NCI-H82 (cell line): ENCODE measurements at regions not wholly inside any gene's neighbourhood (a gene's known extent, or its start where the extent isn't known, plus 50 kb on each side); places are given as distances from the start of the nearest gene placed in this dataset.

ENCODE experiments used
- DNase-seq: peaks from one replicate; lab custom pipeline; 2025; lab: John Stamatoyannopoulos, UW

- no peak for DNase-seq
Measured at GRCh38 chr5:136811086-136811485, 445.7 kb upstream of the TRPC7 start.

DNA sequence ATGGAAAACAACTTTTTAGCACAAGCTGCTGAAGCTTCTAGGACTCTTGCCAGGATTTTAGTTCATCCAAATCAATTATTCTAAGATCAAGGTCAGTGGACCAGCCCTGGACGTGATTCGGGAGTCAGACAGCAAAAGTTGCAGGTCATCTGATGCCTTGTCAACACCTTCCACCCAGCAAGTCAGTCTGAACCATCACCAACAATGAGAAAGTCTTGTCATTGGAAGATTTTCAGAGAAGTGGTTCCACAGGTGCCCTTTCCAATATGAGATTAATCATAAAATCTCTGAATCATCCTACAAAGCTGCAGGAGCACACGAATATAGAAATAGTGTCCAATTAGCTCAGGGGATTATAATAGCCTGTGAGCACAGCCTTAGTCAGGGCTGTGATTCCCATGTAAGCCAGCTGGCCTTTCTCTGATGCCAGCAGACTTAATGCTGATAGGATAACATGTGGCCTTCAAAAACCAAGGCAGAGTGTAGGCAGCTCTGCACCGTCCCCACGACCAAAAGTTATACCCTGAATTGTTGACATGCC lies 445.0 kb upstream of the TRPC7 start:
- peak; percentile 82 for DNase-seq

DNA sequence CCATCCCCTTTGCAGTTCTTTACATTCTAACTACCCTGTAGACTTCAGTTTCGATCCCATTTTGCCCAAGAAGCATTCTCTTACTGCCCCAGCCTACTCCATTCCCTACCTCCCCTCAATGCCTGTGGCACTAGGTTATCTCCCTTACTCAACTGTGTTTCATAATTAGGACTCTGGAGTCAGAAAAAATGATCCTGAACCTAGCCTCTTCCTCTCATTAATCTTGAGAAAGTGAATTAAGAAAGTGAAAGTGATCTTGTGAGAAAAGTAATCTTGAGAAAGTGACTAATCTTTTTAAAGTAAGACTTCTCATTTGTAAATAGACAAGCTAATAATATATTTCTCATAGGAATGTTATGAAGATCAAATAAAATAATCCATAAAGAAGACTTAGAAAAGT lies 444.0 kb upstream of the TRPC7 start:
- no peak for DNase-seq

- peak; percentile 67 for DNase-seq
Measured at GRCh38 chr5:136808756-136809155, 443.4 kb upstream of the TRPC7 start.

- no peak for DNase-seq
Measured at GRCh38 chr5:136805466-136805865, 440.1 kb upstream of the TRPC7 start.

DNA sequence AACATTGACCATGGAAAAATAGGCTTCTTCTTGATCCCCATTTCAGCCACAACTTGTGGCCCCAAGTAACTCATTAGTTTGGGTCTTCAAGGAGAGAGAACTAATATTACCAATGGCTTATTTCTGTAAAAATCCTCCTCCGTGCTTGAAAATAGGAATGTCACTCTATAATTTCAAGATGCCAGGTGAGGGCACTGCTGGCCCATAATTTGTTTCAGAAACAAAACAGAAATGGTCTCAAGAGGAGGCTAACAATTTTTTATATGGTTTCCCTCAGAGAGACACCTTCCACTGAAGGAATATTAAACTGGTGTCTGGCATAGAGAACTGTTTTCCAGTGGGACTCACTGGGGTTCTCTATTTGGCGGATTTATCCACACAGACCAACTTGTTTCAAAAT lies 437.0 kb upstream of the TRPC7 start:
- DNase-seq, result peak; percentile 15

DNA sequence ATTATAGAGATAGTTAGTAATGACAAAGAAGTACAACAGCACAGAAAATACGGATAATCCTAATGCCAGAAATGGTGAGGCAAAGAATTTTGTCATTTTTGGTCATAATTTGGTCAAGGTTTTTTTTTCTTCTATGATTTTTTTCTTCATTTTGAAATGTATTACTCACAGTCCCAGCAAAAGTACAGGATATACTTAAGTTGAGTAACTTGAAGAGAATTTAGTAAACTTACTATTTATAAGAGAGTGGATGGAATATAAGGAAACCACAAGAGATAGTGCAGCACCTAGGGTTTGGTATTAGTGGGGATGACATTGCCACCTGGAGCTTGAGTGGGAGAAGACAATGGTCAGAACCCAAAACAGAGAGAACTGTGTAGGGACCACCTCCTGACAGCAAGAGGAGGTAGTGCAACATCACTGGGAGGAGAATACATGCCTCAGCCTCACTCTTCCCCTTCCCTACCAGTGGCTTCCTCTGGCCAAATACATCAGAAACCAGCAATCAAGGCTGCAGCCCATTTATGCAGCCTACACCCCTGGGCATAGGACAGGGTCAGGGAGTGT lies 434.5 kb upstream of the TRPC7 start:
- DNase-seq, result no peak

DNA sequence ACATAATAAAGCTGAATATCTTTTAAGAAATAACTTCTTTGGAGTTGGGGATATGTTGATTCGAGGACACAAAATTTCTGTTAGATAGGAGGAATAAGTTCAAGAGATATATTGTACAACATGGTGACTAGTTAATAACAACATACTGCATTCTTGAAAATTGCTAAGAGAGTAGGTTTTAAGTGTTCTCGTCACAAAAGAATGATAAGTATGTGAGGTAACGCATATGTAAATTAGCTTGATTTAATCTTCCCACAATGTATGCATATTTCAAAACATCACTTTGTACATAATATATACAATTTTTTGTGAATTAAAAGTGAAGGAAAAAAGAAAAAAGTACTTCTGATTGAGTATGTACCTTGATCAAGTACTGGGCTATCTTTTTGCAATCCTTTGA lies 428.0 kb upstream of the TRPC7 start:
- DNase-seq, result no peak

- DNase-seq, result no peak
Measured at GRCh38 chr5:136781464-136781863, 416.1 kb upstream of the TRPC7 start.

DNA sequence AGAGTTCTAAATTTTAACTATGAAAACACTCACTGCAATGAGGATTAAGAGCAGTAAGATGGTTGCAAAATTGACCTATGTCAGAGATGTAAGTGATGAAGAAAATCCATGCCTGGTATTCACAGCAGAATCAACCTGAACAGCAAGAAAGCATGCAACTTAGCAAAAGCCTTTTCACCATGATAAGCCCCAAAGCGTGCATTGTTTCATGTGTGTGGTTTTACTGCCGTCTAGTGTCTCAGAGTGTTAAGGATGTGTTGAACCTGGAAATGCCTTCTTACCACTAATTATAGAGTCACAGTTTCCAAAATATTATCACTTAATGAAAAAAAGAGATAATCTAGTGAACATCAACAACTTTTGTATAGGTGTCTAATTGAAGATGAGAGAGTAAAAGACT lies 415.2 kb upstream of the TRPC7 start:
- peak; percentile 31 for DNase-seq

GRCh38 chr5:136776022-136776927 lies 410.9 kb upstream of the TRPC7 start:
- no peak for DNase-seq

- peak; percentile 39 for DNase-seq
Measured at GRCh38 chr5:136772491-136772890, 407.1 kb upstream of the TRPC7 start.

DNA sequence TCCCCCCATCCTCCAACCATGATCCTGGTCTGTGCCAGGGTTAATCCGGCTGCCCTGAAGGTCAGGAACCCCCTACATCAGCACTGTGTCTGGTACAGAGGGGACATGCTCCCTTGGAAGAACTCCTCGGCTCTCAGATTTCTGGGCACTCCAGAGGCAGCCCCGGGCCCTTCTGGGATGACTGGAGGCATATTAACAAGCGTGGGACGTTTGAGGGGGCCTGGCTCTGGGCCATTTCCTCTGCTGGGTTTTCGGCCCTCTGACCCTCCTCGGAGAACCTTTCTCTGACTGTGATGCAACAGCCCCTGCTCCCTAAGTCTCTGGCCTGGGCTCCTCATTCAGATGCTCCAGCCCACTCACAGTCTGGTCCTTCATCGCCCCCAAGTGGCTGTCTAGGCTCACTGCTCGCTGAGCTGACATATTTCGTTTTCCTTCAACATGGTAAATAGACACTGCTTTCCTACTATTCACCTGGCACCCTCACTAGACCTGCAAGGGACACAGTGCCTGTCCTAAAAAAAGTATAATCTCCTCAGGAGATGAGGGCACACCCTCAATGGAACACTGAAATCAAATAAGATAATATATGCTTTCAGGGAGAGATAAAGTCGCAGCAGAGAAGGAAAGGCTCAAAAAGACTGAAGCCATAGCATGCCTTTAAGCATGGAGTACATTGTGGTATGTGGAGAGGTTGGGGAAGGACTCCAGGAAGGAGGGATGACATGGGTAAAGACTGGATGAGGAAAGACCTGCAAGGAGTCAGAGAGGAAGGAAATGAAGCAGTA lies 404.7 kb upstream of the TRPC7 start:
- DNase-seq, result peak; percentile 87

DNA sequence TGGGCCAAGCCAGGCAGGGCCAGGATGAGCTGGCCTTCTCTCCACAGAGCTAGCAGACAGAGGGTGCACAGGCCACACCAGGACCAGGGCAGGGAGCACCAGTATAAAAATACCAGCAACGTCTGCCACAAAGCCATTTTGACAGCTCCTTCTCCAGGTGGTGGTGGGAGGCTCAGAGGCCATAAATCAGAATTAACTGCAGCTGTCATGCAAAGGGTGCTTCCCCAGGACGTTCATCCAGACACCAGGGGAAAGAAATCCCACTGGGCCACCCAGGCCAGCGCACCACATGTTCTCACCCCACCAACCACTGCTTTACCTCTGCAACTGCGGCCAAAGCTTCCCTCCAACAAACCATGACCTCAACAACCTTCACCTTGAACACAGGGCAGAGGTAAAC lies 403.7 kb upstream of the TRPC7 start:
- DNase-seq, result peak; percentile 90

DNA sequence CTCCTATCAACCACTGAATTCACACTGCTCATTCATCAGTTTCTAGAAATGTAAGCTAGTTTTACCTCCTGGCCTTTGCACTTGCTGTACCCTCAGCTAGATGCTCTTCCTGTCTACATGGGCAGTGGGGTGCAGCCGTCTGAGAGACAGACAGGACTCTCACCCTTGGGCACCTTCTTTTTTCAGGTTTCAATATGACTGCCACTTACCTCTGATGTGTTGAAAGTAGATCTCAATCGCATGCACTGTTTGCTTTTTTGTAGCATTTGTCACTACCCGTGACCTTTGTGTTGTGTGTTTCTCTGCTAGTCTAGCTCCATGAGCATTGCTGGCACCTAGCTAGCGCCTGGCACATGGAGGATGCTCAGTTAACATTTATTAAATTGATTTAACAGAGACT lies 403.1 kb upstream of the TRPC7 start:
- no peak for DNase-seq

DNA sequence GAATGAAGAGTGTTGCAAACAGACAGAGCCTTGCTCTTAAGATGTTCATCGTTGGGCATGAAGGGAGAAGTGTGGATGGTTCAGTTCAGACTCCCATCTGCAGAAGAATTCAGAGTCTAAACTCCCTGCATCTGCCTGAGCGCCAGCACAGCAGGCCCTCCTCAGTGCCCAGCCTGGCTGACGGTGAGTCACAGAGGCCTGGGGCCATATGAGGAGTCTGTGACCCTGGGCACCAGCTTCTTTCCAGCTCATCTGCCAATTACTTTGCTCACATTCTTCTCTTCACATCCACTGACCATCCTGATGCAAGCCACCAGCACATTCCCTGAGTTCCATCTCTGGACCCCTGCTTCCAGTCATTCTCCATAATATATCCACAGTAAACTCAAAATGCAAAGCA lies 401.1 kb upstream of the TRPC7 start:
- no peak for DNase-seq

DNA sequence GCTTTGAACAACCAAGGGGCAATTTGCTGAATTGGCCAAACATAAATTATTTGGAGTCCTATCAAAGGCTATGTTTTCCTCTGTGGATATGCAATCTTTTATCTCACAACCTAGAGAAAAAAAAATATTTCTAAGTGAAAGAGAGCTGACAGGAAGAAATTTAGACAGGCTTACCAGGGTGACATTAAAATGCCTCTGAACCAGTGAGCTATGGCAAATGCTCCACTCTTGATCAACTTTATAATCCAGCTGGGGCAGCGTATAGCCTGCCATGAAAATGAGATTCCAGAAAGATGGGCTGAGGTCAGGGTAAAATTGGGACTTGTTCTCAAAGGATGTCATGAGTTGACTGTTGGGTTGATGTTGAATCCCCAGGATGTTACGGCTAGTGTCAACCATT lies 399.3 kb upstream of the TRPC7 start:
- DNase-seq, result no peak

DNA sequence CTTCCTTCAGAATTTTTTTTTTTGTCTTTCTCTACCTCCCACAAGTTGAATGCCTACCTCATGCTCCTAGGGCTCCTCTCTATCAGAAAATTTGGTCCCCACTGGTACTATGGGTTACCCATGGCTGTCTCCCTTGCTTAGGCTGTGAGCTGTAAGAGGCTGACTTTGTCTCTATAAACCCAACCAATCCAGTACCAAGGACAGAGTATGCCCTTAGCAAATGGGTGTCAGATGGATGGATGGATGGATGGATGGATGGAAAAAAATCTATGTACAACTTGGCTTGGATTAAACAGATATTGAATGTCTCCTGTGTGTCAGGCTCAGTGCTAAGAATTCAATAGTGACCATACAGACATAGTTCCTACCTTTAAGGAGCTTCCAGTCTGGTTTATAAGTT lies 398.2 kb upstream of the TRPC7 start:
- DNase-seq, result no peak

DNA sequence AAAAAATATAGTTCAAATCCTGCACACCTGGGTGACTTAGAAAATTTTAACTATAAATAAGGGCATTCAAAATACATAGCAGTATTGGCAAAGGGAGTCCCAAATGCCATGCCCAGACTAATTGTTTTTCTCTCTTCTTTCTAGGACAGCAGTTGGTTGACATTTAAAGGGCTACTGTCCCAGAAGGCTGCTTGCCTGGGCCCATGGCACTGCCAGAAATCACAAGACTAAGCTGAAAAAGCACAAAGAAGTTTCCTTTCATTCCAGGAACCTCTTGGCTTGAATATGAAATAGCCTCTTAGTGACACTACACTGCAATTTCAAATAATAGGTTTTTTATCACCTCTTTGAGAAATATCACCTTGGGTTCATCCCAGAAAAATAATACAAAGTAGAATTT lies 388.9 kb upstream of the TRPC7 start:
- DNase-seq, result no peak

GRCh38 chr5:136750224-136750862 lies 385.0 kb upstream of the TRPC7 start:
- DNase-seq, result no peak

GRCh38 chr5:136749016-136749415 lies 383.7 kb upstream of the TRPC7 start:
- DNase-seq, result no peak

DNA sequence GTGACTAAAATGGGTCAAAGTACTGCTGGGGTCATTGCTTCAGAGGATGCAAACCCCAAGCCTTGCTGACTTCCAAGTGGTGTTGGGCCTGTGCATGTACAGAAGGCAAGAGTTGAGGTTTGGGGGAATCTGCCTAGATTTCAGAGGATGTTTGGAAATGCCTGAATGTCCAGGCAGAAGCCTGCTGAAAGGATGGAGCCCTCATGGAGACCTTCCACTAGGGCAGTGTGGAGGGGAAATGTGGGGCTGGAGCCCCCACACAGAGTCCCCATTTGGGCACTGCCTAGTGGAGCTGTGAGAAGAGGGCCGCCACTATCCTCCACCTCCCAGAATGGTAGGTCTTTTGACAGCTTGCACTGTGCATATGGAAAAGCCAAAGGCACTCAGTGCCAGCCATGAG lies 377.7 kb upstream of the TRPC7 start:
- no peak for DNase-seq
